Endothelial cell of umbilical vein (primary cell): ENCODE measurements at regions not wholly inside any gene's neighbourhood (a gene's known extent, or its start where the extent isn't known, plus 50 kb on each side); places are given as distances from the start of the nearest gene placed in this dataset.

Experiments used
- BruUV-seq: library from RNA; stranded (reverse); fragments of 400-500 nt; replicated peaks from 2 replicates; lab custom pipeline; 2021; lab: Mats Ljungman, UMichigan
- CTCF ChIA-PET: fragments of 300-600, 350-600 bp; sonication (Branson Sonifier 250); formaldehyde crosslinking; loops from one replicate; lab custom pipeline; 2021; ENCODE audit warnings: antibody characterized with exemption, inconsistent platforms; lab: Charles Lee
- POLR2A ChIA-PET: fragments of 300-600, 350-600 bp; sonication (Branson Sonifier 250); formaldehyde crosslinking; loops from one replicate; lab custom pipeline; 2021; ENCODE audit warnings: antibody characterized with exemption, inconsistent platforms; lab: Charles Lee
- DNase-seq: peaks from one replicate; pipeline ENCODE4 v3.0.0-alpha.2; 2011; ENCODE audit warnings: low read depth, low spot score
- FAIRE-seq: peaks from 2 replicates; lab custom pipeline; 2011; peaks lifted over from hg19 to GRCh38; lab: Jason Lieb, UNC
- H2AFZ ChIP-seq: 2 replicates; pipeline ENCODE4 v1.6.0; 2012; ENCODE audit warnings: low read depth, low read length, control low read depth, inconsistent platforms
- H3K27ac ChIP-seq: 2 replicates; pipeline ENCODE4 v1.5.1; 2011; ENCODE audit warnings: low read depth, mild to moderate bottlenecking, control low read depth, low read length, moderate library complexity; ENCODE audit not compliant: insufficient read depth
- H3K27me3 ChIP-seq, 2 experiments: 2 replicates each; pipeline versions ENCODE4 v1.6.0 to v1.6.1; 2011; ENCODE audit warnings: low read length in 2 of 2, mixed read lengths in 1 of 2; ENCODE audit not compliant: control insufficient read depth in 2 of 2, insufficient read depth in 2 of 2
- H3K36me3 ChIP-seq, 2 experiments: 2 replicates in 1 of 2; 3 replicates in 1 of 2; pipeline ENCODE4 v1.5.1; 2011; ENCODE audit warnings: low read length in 2 of 2, mild to moderate bottlenecking in 1 of 2, moderate library complexity in 1 of 2; ENCODE audit not compliant: control insufficient read depth in 2 of 2, insufficient read depth in 2 of 2; ENCODE audit errors: extremely low read depth in 1 of 2
- H3K4me1 ChIP-seq: 3 replicates; pipeline ENCODE4 v1.5.1; 2011; ENCODE audit warnings: mild to moderate bottlenecking, low read length; ENCODE audit not compliant: control insufficient read depth, insufficient read depth; ENCODE audit errors: extremely low read depth
- H3K4me2 ChIP-seq: 2 replicates; pipeline ENCODE4 v1.6.1; 2011; ENCODE audit warnings: low read length, control low read depth, mixed read lengths; ENCODE audit not compliant: insufficient read depth
- H3K4me3 ChIP-seq, 3 experiments: fragments of 200-600 bp in 1 of 3; sonication (generic), shearing (Covaris generic) in 1 of 3; replicated peaks in 1 of 3; 2 replicates each; pipeline ENCODE4 v1.5.1; 2011 to 2016; ENCODE audit warnings: control low read depth in 3 of 3, low read length in 3 of 3, mild to moderate bottlenecking in 2 of 3, inconsistent platforms in 1 of 3, low read depth in 1 of 3, moderate library complexity in 1 of 3; ENCODE audit not compliant: insufficient read depth in 1 of 3
- H3K79me2 ChIP-seq: 2 replicates; pipeline ENCODE4 v1.6.0; 2012; ENCODE audit warnings: low read length, inconsistent platforms; ENCODE audit not compliant: control insufficient read depth, insufficient read depth
- H3K9ac ChIP-seq: replicated peaks from 2 replicates; pipeline ENCODE3; 2011; ENCODE audit warnings: low read length, control low read depth; ENCODE audit not compliant: insufficient read depth; ENCODE audit errors: extremely low read depth
- H3K9me1 ChIP-seq: replicated peaks from 3 replicates; pipeline ENCODE4 v1.6.0; 2011; ENCODE audit warnings: mild to moderate bottlenecking, low read length; ENCODE audit not compliant: control insufficient read depth, insufficient read depth; ENCODE audit errors: extremely low read depth
- H3K9me3 ChIP-seq: replicated peaks from 2 replicates; pipeline ENCODE4 v1.5.1; 2012; ENCODE audit warnings: low read length, inconsistent platforms; ENCODE audit not compliant: control insufficient read depth, insufficient read depth
- H4K20me1 ChIP-seq: replicated peaks from 2 replicates; pipeline ENCODE3; 2011; ENCODE audit warnings: mild to moderate bottlenecking, low read length; ENCODE audit not compliant: control insufficient read depth, insufficient read depth; ENCODE audit errors: extremely low read depth
- CTCF ChIP-seq, 2 donors: IDR thresholded peaks; 1 replicate in 1 of 2; 2 replicates in 1 of 2; pipeline ENCODE4 v1.5.1; 2011; ENCODE audit warnings: low read length in 2 of 2, mild to moderate bottlenecking in 2 of 2, moderate library complexity in 2 of 2, control low read depth in 1 of 2, inconsistent platforms in 1 of 2, low read depth in 1 of 2; ENCODE audit not compliant: insufficient read depth in 1 of 2; ENCODE audit errors: extremely low read depth in 1 of 2
- EZH2 ChIP-seq: IDR thresholded peaks from 2 replicates; pipeline ENCODE4 v1.6.1; 2012; ENCODE audit warnings: borderline replicate concordance, low read depth, mild to moderate bottlenecking, moderate library complexity, low read length, inconsistent platforms; ENCODE audit not compliant: severe bottlenecking
- FOS ChIP-seq: IDR thresholded peaks from 2 replicates; pipeline ENCODE4 v1.6.1; 2011; ENCODE audit warnings: mild to moderate bottlenecking, low read length, moderate library complexity, borderline replicate concordance; ENCODE audit not compliant: insufficient read depth
- GATA2 ChIP-seq: IDR thresholded peaks from 2 replicates; pipeline ENCODE4 v1.7.0; 2011; ENCODE audit warnings: low read depth, mild to moderate bottlenecking, moderate library complexity, mixed read lengths, low read length; ENCODE audit not compliant: insufficient read length, insufficient read depth
- JUN ChIP-seq: IDR thresholded peaks from 2 replicates; pipeline ENCODE4 v1.6.1; 2011; ENCODE audit warnings: borderline replicate concordance, low read depth; ENCODE audit not compliant: insufficient read length, insufficient read depth
- MYC ChIP-seq: IDR thresholded peaks from one replicate; pipeline ENCODE4 v1.6.1; 2011; ENCODE audit warnings: mild to moderate bottlenecking, low read depth, low read length
- POLR2A ChIP-seq: IDR thresholded peaks from 2 replicates; pipeline ENCODE4 v1.6.1; 2012; ENCODE audit warnings: low read depth, mild to moderate bottlenecking, control low read depth, low read length
- POLR2AphosphoS5 ChIP-seq: IDR thresholded peaks from 2 replicates; pipeline ENCODE4 v1.6.1; 2012; ENCODE audit warnings: low read depth, mild to moderate bottlenecking, control low read depth, low read length, moderate library complexity; ENCODE audit not compliant: insufficient read depth
- dilution Hi-C: fragments of 300-500 bp; cut with MboI; formaldehyde crosslinking; loops from one replicate; pipeline ENCODE4 v1.15.0; 2019; ENCODE audit warnings: low sequenced_read_pairs; ENCODE audit not compliant: extremely low pct_ligation_motif_present
- intact Hi-C: fragments of 100-400 bp; cut with micrococcal nuclease; formaldehyde crosslinking; loops from one replicate; pipeline ENCODE4 v1.10.0; 2022
- TF ChIP-seq, protein P1 (sequence below): IDR thresholded peaks from 2 replicates; pipeline ENCODE4 v1.6.1; 2011; ENCODE audit not compliant: insufficient read depth, insufficient read length

DNA sequence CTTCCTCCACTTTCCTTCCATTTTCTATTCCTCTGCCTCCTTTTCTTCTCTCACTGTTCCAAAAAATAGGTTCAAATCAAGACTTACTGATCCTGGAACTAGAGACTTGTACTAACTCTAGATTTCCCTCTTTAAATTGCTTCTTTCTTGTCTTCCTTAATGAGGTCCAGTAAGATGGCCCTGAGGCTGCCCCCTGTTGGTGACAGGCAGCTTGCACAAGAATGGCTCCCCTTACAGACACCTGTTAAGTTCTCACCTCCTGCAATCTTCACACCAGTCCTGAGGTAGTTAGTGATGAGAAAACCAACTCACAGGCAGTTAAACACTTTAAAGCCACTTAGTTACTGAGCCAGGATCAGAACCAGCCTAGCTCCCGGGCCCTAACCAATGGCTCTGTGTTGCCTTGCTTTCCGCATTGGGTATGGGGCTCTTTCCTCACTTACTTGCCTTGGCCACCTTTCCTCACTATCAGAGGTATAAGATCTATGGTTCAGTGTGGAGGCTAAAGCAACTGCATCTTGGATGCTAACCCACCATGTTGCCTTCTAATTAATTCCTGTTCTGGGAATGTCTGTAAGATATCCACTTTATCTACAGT is 130.6 kb downstream of the AKAIN1 start:
- H3K4me2 ChIP-seq = no peak overlapping the region
- CTCF ChIA-PET = no interaction called here
- H3K27me3 ChIP-seq = no peaks in the 10 kb centered on the region
- no peaks in the 10 kb centered on the region for H3K9me1 ChIP-seq
- TF ChIP-seq CTCF (IDR thresholded peaks at IDR 0.05; ENCODE audit: extremely low read depth in 1 of 2, insufficient read depth in 1 of 2, low read depth in 1 of 2, low read length in 2 of 2) (peak; percentile 16 to 18), FOS (no peak)
- H3K9me3 ChIP-seq = no peaks in the 10 kb centered on the region
- no TSS peak for BruUV-seq
- H3K36me3 ChIP-seq = no peaks in the 10 kb centered on the region
- DNase-seq (no peak), FAIRE-seq (no peak)
- no peaks in the 10 kb centered on the region for H4K20me1 ChIP-seq
- H2AFZ ChIP-seq = no peak overlapping the region
- dilution Hi-C loops = no loop called here
- intact Hi-C loops = no loop called here
- H3K4me1 ChIP-seq = no peaks in the 10 kb centered on the region
- POLR2A ChIA-PET = no interaction called here
- H3K79me2 ChIP-seq = no peaks in the 10 kb centered on the region
- H3K9ac ChIP-seq = no peak overlapping the region
- H3K27ac ChIP-seq = no peak overlapping the region
- no peak overlapping the region for H3K4me3 ChIP-seq

GRCh38 chr18:5065615-5066014 is 131.4 kb downstream of the AKAIN1 start:
- BruUV-seq = no TSS peak
- DNase-seq = no peak
- Histone ChIP-seq H2AFZ (no peak overlapping the region), H3K9me3 (no peaks in the 10 kb centered on the region), H4K20me1 (no peaks in the 10 kb centered on the region), H3K9me1 (no peaks in the 10 kb centered on the region), H3K4me2 (no peak overlapping the region), H3K79me2 (no peaks in the 10 kb centered on the region), H3K27ac (no peak overlapping the region), H3K36me3 (no peaks in the 10 kb centered on the region), H3K4me1 (no peaks in the 10 kb centered on the region), H3K9ac (no peak overlapping the region), H3K27me3 (no peaks in the 10 kb centered on the region), H3K4me3 (no peak overlapping the region)
- ChIA-PET CTCF (interaction anchor here (1.2 kb wide), 1 partner anchor 959 kb away, joined by 4 read pairs; no protein-coding TSS in a partner anchor), POLR2A (no interaction called here)
- intact Hi-C loops = no loop called here
- dilution Hi-C loops = no loop called here
- FAIRE-seq = no peak
- TF ChIP-seq POLR2A = no peak
- TF ChIP-seq JUN = no peak
- no peak for TF ChIP-seq GATA2
- TF ChIP-seq CTCF (IDR thresholded peaks at IDR 0.05; ENCODE audit: extremely low read depth in 1 of 2, insufficient read depth in 1 of 2, low read depth in 1 of 2, low read length in 2 of 2) = no peak
- TF ChIP-seq FOS = no peak
- TF ChIP-seq MYC = no peak
- TF ChIP-seq, protein P1, sequence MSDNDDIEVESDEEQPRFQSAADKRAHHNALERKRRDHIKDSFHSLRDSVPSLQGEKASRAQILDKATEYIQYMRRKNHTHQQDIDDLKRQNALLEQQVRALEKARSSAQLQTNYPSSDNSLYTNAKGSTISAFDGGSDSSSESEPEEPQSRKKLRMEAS = no peak
- TF ChIP-seq EZH2 = no peak
- no peak for TF ChIP-seq POLR2AphosphoS5
